GM23338 (cell line): ENCODE measurements at regions not wholly inside any gene's neighbourhood (a gene's known extent, or its start where the extent isn't known, plus 50 kb on each side); places are given as distances from the start of the nearest gene placed in this dataset.

ENCODE experiments used
- CREB1 ChIP-seq: fragments of 250-450 bp; sonication (Bioruptor Pico); IDR thresholded peaks from 2 replicates; pipeline ENCODE4 v1.5.0; 2020; ENCODE audit warnings: low read depth, mild to moderate bottlenecking, moderate library complexity
- EZH2phosphoT487 ChIP-seq: fragments of 200-600 bp; sonication (generic); IDR thresholded peaks from one replicate; pipeline ENCODE4 v1.8.1; 2018; ENCODE audit warnings: antibody characterized with exemption; ENCODE audit not compliant: unreplicated experiment
- TF ChIP-seq, protein P1 (sequence below), 2 experiments: fragments of 200-600 bp in 1 of 2; sonication (generic) in 1 of 2; conservative IDR thresholded peaks; 2 replicates each; pipeline versions ENCODE4 v1.5.1 to v1.6.1; 2016 to 2017; ENCODE audit warnings: antibody characterized with exemption in 2 of 2, low read depth in 2 of 2, mild to moderate bottlenecking in 2 of 2, moderate library complexity in 1 of 2

DNA sequence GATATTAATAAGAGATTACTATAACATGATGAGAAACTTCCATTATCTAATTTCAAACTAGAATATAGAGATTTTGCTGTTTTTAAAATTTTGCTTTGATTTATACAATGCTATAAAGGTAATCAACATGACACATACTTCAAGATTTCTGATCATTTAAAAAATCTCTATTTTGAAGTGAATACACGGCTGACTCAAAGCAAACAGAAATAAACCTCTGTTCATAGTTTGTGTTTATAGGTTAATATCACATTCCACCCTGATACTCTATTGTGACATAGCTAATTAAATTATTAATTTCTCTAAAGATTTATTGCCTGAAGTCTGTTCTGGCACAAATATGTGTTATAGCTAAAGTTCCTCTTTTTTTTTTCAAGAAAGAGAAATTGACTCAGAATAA is 349.2 kb downstream of the TLL1 start:
- TF ChIP-seq, protein P1, sequence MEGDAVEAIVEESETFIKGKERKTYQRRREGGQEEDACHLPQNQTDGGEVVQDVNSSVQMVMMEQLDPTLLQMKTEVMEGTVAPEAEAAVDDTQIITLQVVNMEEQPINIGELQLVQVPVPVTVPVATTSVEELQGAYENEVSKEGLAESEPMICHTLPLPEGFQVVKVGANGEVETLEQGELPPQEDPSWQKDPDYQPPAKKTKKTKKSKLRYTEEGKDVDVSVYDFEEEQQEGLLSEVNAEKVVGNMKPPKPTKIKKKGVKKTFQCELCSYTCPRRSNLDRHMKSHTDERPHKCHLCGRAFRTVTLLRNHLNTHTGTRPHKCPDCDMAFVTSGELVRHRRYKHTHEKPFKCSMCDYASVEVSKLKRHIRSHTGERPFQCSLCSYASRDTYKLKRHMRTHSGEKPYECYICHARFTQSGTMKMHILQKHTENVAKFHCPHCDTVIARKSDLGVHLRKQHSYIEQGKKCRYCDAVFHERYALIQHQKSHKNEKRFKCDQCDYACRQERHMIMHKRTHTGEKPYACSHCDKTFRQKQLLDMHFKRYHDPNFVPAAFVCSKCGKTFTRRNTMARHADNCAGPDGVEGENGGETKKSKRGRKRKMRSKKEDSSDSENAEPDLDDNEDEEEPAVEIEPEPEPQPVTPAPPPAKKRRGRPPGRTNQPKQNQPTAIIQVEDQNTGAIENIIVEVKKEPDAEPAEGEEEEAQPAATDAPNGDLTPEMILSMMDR (conservative IDR thresholded peaks at IDR 0.05; ENCODE audit: low read depth in 2 of 2): no peak
- TF ChIP-seq CREB1 (CRISPR knock-in tag) (no peak), EZH2phosphoT487 (no peak)
